ENCODE measurements at regions not wholly inside any gene's neighbourhood (a gene's known extent, or its start where the extent isn't known, plus 50 kb on each side); places are given as distances from the start of the nearest gene placed in this dataset.
"Not testable (repeated sequence)": the region's sequence is repeated elsewhere in the genome, so short reads cannot be mapped to it uniquely, and the experiment has no call there.

DNA sequence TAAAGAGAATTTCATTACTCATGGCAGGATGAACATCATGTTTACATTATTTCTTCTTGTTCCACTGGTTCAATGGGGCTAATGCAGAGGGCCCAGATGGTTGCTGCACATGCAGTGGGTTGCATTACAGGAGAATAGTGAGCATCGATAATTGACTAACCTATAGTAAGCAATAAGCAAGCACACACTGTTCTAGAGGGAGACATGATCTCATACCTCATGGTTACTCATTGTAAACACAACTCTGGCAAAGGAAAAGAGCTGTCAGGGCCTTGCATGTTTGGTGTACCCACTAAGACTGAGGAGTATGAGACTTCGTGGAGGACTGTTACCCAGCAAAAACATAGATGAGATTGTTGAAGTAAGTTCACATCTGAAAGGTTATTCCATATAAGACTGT, 885.6 kb upstream of the VRK2 start:
- DNase-seq (ENCODE audit: low read depth): no peak

GRCh38 chr2:57177176-57177575, 869.4 kb upstream of the VRK2 start:
- DNase-seq (ENCODE audit: low read depth): no peak

GRCh38 chr2:57180042-57180567, 866.5 kb upstream of the VRK2 start:
- peak; percentile 35 for DNase-seq (ENCODE audit: low read depth)

DNA sequence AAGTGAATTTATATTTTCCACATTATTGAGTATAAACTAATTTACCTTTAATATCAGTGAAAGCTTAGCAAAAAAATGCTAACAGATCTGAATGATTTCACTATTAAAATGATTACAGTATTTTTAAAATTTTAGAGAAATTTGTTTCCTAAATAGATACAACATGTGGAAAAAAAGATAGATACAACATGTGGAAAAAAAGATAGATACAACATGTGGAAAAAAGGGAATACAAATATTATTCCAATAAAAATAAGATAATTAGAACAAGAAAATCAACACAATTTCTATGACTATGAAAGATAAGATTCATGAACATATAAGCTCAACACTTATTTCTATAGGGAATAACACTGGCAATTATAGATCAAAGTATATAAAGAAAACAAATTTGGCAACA, 865.9 kb upstream of the VRK2 start:
- DNase-seq (ENCODE audit: low read depth): no peak

DNA sequence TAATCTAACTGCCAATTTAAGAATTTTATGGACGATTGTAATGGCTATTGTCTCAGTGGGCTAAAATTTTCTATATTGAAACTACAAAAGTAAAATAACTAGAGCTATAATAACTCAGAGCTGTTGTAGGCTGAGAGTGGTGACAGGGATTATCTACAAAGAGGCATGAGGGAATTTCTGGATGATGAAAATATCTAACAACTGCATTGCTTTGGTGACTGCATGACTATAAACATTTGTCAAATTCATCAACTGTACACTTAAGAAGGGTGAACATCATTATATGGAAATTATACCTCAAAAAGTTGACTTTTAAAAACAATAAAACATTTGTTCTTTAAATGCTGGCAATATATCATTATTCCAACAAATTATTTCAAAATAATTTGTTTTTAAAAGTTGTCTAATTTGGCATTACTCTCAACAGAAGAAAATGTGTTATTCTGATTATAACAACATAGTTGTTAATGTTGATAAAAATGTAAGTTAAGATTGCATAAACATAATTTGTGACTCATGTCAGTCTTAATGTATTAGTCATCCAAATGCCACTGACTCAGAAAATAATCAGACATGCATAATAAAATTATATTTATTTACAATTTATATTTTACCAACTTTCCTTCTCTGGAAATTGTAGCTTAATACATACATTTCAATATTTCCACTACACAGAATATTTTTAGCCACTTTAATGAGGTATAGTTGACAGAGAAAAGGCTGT, 865.1 kb upstream of the VRK2 start:
- no peak for DNase-seq (ENCODE audit: low read depth)

DNA sequence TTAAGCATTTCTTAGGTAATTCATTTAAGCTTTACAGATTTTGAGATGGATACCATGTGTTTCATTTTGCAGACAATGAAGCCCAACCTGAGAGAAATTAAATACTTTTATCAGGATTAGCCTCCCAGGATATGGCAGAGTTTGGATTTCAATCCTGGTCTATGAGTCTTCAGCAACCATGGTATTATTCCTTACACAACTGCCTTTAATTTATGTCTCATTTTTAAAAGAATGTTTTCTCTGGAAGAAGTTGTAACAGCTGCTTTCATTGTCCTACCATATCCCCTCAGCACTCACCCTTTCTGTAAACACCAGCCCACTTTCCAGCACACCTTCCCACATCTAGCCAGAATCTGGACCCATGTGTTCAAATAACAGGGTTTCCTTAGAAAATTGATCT, 863.7 kb upstream of the VRK2 start:
- no peak for DNase-seq (ENCODE audit: low read depth)

DNA sequence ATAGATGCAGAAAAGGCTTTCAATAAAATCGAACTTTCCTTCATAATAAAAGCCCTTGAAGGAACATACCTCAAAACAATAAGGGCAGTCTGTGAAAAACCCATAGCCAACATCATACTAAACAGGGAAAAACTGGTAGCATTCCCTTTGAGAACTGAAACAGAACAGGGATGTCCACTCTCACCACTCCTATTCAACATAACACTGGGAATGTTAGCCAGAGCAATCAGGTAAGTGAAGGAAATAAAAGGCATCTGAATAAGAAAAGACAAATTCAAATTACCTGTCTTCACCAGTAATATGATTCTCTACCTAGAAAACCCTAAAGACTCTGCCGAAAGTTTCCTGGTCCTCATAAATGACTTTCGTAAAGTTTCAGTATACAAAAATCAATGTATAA, 861.0 kb upstream of the VRK2 start:
- DNase-seq (ENCODE audit: low read depth): no peak

DNA sequence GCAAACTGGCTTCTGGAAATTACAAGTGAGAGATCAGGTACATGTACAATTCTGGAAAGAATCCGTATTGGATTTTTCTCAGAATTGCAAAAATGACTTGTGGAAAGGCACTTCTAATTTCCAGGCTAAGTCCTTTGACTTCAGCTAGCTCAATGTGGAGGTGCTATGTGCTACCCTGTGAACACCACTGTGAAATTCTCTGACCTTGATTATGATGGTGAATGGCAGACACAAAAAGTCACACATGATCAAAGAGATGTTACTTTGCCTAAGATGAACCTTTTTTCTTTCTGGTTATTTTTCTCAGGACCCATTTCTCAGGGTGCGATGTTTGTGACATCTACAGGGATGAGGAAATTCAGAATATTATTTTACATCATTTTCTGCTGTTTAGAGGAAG, 856.6 kb upstream of the VRK2 start:
- DNase-seq (ENCODE audit: low read depth): no peak

DNA sequence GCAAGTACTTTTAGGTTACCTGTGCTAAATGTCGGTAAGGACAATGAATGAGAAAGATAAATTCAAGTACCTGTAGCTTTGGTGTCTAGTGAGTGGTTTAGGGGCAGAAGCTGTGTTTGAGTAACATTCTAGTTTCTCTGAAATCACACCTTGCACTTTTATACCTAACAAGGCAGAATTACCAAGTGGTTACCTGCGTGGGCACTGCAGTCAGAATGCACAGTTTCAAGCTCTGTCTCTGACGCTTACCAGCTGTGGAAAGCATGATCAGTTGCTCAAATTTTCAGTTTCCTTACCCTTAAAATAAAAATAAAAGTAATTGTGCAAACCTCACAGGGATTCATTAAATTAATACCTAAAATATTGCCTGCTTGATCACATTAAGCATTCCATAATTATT, 846.9 kb upstream of the VRK2 start:
- DNase-seq (ENCODE audit: low read depth): no peak

DNA sequence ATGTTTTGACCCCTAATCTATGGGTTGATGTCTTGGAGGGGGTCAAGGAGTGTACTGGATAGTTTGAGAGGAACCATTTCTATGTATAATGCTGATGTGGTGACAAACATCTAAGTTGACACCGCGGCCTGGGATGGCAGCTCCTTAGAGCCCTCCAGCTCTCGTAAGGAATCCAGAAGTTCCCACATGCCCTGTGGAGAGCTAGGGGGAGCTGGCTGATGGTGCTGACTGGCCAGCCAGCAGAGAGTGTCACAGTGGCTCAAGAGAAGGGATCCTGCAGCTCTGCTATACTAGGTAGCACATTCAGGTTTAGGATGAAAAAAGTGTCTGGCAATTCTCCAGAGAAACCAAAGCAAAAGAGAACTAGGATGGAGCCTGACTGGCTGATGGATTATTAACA, 842.2 kb upstream of the VRK2 start:
- DNase-seq (ENCODE audit: low read depth): no peak

DNA sequence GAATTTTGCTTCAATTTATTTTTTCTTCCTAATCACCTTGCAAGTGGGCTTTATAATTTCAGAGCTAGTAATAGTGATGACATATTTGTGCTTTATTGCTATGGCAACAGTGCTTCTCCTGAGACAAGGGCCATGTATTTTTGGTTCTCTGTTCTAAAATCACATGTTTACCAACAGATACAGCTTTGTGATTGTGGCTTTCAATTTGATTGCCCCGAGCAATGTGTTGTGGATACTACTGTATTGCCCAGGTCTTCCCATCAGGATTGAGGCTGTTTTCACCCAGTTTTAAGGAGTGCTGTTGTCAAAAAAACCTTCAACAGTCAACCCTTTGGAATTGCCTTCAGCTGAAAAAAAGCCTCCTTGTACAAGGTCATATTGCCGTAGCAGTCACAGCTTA, 841.4 kb upstream of the VRK2 start:
- no peak for DNase-seq (ENCODE audit: low read depth)

DNA sequence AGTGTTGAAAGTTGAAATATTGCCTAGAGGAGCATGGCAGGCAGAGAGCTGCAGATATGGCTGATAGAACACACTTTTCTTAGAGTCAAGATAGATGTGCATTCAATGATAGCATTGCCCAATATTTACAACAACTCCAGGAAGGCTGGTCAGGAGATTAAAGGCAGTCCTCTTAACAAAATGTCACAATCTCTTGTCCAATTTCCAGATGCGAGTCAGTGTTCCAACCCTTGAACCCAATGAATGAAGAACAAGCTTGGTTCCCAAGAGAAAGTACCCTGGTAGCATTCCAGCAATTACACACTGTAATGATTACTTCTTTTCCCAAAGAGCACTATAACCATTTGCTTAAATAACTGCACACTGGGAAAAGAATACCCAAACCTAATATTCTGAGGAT, 839.4 kb upstream of the VRK2 start:
- DNase-seq (ENCODE audit: low read depth): no peak

- DNase-seq (ENCODE audit: low read depth): no peak
Observed at GRCh38 chr2:57209799-57210198, 836.8 kb upstream of the VRK2 start.

- DNase-seq (ENCODE audit: low read depth): no peak
Observed at GRCh38 chr2:57210855-57211254, 835.8 kb upstream of the VRK2 start.

- DNase-seq (ENCODE audit: low read depth): no peak
Observed at GRCh38 chr2:57217013-57217412, 829.6 kb upstream of the VRK2 start.

DNA sequence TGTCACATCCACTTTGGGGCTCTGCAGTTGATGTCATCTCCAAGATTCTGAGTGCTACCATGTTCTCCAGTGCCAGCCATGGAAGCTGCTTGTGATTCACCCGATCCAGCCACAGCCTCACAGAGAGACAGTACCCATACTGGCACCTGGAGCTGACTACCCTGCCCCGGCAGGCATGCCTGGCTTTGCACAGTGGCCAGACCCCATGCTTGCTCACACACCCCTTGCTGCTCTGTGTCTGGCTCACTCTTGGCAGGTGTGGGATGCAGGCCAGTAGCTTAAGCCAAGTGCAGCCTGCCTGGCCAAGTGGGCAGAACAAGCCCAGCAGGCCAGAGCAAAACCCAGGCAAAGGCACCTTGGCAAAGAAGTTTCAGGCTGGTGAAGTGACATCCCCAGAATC, 828.4 kb upstream of the VRK2 start:
- DNase-seq (ENCODE audit: low read depth): no peak

DNA sequence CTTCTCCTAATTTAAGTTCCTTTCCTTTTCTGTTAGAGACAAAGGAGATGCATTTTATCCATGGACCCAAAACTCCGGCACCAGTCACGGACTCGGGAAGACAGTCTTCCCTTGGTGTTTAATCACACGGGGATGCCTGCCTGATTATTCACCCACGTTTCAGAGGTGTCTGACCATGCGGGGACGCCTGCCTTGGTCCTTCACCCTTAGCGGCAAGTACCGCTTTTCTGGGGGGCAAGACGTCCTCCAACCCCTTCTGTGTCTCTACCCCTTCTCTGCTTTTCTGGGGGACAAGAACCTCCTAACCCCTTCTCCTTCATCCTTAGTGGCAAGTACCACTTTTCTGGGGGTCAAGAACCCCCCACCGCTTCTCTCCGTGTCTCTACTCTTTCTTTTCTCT, 816.9 kb upstream of the VRK2 start:
- DNase-seq (ENCODE audit: low read depth): not testable (repeated sequence)

GRCh38 chr2:57232341-57232740, 814.3 kb upstream of the VRK2 start:
- DNase-seq (ENCODE audit: low read depth): not testable (repeated sequence)

DNA sequence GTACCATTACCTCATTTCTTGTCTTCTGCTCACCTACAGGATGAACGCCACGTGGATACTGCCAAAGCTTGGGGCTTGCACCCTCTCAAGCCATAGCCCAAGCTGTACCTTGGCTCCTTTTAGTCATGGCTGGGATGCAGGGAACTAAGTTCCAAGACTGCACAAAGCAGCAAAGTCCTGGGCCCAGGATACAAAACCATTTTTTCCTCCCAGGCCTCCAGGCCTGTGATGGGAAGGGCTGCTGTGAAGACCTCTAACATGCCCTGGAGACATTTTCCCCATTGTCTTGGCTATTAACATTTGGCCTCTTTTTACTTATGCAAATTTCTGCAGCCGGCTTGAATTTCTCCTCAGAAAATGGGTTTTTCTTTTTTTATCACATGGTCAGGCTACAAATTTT, 795.1 kb upstream of the VRK2 start:
- DNase-seq (ENCODE audit: low read depth): not testable (repeated sequence)

DNA sequence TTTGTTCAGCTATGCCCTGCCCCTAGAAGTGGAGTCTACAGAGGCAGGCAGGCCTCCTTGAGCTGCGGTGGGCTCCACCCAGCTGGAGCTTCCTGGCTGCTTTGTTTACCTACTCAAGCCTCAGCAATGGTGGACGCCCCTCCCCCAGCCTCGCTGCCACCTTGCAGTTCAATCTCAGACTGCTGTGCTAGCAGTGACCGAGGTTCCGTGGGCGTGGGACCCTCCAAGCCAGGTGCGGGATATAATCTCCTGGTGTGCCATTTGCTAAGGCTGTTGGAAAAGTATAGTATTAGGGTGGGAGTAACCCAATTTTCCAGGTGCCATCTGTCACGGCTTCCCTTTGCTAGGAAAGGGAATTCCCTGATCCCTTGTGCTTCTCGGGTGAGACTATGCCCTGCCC, 770.2 kb upstream of the VRK2 start:
- not testable (repeated sequence) for DNase-seq (ENCODE audit: low read depth)

GRCh38 chr2:57278451-57278850, 768.2 kb upstream of the VRK2 start:
- peak; percentile 41 for DNase-seq (ENCODE audit: low read depth)

- no peak for DNase-seq (ENCODE audit: low read depth)
Observed at GRCh38 chr2:57291209-57291608, 755.4 kb upstream of the VRK2 start.

DNA sequence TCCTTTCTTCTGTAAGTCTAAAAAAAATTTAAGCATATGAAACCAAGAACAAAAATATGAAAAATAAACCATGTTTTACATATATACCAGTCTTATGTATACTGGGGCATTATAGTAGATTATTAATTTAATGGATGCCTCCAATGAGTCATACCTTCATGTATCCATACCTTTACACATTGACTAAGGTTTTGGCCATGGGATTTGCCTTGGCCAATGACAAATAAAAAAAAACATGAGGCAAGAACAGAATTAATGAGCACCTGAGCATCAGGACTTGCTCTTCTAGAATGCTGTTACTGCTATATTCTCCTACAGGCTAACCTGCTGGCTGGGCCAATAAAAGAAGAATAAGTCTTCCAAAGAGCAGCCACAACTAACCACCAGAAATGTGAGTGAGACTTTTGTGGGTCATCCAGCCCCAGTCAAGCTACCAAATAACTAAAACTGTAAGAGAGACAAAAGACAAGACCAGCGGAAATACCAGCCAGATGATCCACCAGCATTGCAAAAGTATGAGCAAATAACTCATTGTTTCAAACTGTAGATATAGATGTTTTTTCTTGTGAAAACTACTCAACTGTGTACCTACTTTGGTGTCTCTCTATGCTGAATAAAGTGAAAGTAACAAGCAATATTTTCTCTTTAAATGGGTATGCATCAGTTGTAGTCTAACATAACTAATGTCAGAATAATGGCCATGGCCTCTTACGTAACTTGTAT, 749.6 kb upstream of the VRK2 start:
- no peak for DNase-seq (ENCODE audit: low read depth)

Data from RPMI7951 (cell line).